Activated naive CD8-positive, alpha-beta T cell treated with anti-CD3 and anti-CD28 coated beads, Interleukin-2, amount 50 U/mL, for 24 hours (primary cell): ENCODE measurements at regions not wholly inside any gene's neighbourhood (a gene's known extent, or its start where the extent isn't known, plus 50 kb on each side); places are given as distances from the start of the nearest gene placed in this dataset.

Source experiments
- ATAC-seq: fragments of 150-1000 bp; cut with Tn5 transposase; one replicate; pipeline ENCODE4 v1.10.0; 2021
- DNase-seq: peaks from one replicate; pipeline ENCODE4 v3.0.0; 2021
- H3K27ac Mint-ChIP-seq: one replicate; pipeline ENCODE4 v1.8.0; 2021; ENCODE audit warnings: mild to moderate bottlenecking, mixed read lengths
- H3K27me3 Mint-ChIP-seq: one replicate; pipeline ENCODE4 v1.8.0; 2021; ENCODE audit warnings: mixed read lengths
- H3K36me3 Mint-ChIP-seq: one replicate; pipeline ENCODE4 v1.8.0; 2021; ENCODE audit warnings: low read depth, mixed read lengths
- H3K4me1 Mint-ChIP-seq: one replicate; pipeline ENCODE4 v1.8.0; 2021; ENCODE audit warnings: mixed read lengths
- H3K4me3 Mint-ChIP-seq: one replicate; pipeline ENCODE4 v1.8.0; 2021; ENCODE audit warnings: mild to moderate bottlenecking, moderate library complexity, mixed read lengths
- H3K9me3 Mint-ChIP-seq: one replicate; pipeline ENCODE4 v1.8.0; 2021; ENCODE audit warnings: mixed read lengths

GRCh38 chr7:155992974-155993373 is 180.7 kb upstream of the SHH start:
- no peak overlapping the region for H3K4me3 Mint-ChIP-seq
- no peak for DNase-seq
- peaks cover 8% of the 10 kb centered on the region for H3K27me3 Mint-ChIP-seq
- ATAC-seq = no peak
- peaks cover 6% of the 10 kb centered on the region for H3K9me3 Mint-ChIP-seq
- H3K36me3 Mint-ChIP-seq = no peaks in the 10 kb centered on the region
- H3K4me1 Mint-ChIP-seq = peaks cover 43% of the 10 kb centered on the region
- H3K27ac Mint-ChIP-seq = no peak overlapping the region

- Mint-ChIP-seq H3K36me3 (no peaks in the 10 kb centered on the region), H3K4me1 (peaks cover 38% of the 10 kb centered on the region)
- ATAC-seq = peak; percentile 15
Measured at GRCh38 chr7:155992538-155992937, 180.3 kb upstream of the SHH start.

GRCh38 chr7:155992107-155992506 is 179.8 kb upstream of the SHH start:
- peaks cover 8% of the 10 kb centered on the region for H3K27me3 Mint-ChIP-seq
- peaks cover 34% of the 10 kb centered on the region for H3K4me1 Mint-ChIP-seq
- no peak overlapping the region for H3K27ac Mint-ChIP-seq
- no peak for DNase-seq
- H3K4me3 Mint-ChIP-seq = no peak overlapping the region
- no peaks in the 10 kb centered on the region for H3K36me3 Mint-ChIP-seq
- no peak for ATAC-seq
- H3K9me3 Mint-ChIP-seq = peaks cover 6% of the 10 kb centered on the region

More at GRCh38 chr7:155992538-155992937, 180.3 kb upstream of the SHH start:
- Mint-ChIP-seq H3K27ac (no peak overlapping the region), H3K27me3 (peaks cover 8% of the 10 kb centered on the region), H3K4me3 (no peak overlapping the region), H3K9me3 (peaks cover 6% of the 10 kb centered on the region)
- DNase-seq = no peak

GRCh38 chr7:155991470-155991869 is 179.2 kb upstream of the SHH start:
- no peak for DNase-seq
- no peak for ATAC-seq
- H3K4me3 Mint-ChIP-seq = no peak overlapping the region
- peaks cover 6% of the 10 kb centered on the region for H3K9me3 Mint-ChIP-seq
- H3K27ac Mint-ChIP-seq = no peak overlapping the region
- H3K4me1 Mint-ChIP-seq = peaks cover 28% of the 10 kb centered on the region
- H3K27me3 Mint-ChIP-seq = peaks cover 8% of the 10 kb centered on the region
- H3K36me3 Mint-ChIP-seq = no peaks in the 10 kb centered on the region

- Mint-ChIP-seq H3K4me3 (no peak overlapping the region), H3K4me1 (peaks cover 6% of the 10 kb centered on the region), H3K9me3 (peaks cover 6% of the 10 kb centered on the region), H3K27me3 (peaks cover 6% of the 10 kb centered on the region), H3K36me3 (no peaks in the 10 kb centered on the region), H3K27ac (no peak overlapping the region)
- ATAC-seq (no peak), DNase-seq (no peak)
Measured at GRCh38 chr7:155988416-155988815, 176.2 kb upstream of the SHH start.

- ATAC-seq = no peak
- Mint-ChIP-seq H3K27me3 (peaks cover 6% of the 10 kb centered on the region), H3K9me3 (peaks cover 6% of the 10 kb centered on the region)
Measured at GRCh38 chr7:155987681-155988235, 175.5 kb upstream of the SHH start.

GRCh38 chr7:155986497-155987160 is 174.4 kb upstream of the SHH start:
- DNase-seq (no peak), ATAC-seq (no peak)
- Mint-ChIP-seq H3K9me3 (peaks cover 6% of the 10 kb centered on the region), H3K27me3 (peaks cover 6% of the 10 kb centered on the region), H3K27ac (no peak overlapping the region), H3K4me1 (peaks cover 3% of the 10 kb centered on the region), H3K36me3 (no peaks in the 10 kb centered on the region), H3K4me3 (no peak overlapping the region)

More at GRCh38 chr7:155987681-155988235, 175.5 kb upstream of the SHH start:
- no peaks in the 10 kb centered on the region for H3K36me3 Mint-ChIP-seq
- H3K4me3 Mint-ChIP-seq = no peak overlapping the region
- H3K27ac Mint-ChIP-seq = no peak overlapping the region
- no peak for DNase-seq
- peaks cover 6% of the 10 kb centered on the region for H3K4me1 Mint-ChIP-seq

GRCh38 chr7:155985518-155986250 is 173.4 kb upstream of the SHH start:
- H3K27me3 Mint-ChIP-seq = peaks cover 6% of the 10 kb centered on the region
- DNase-seq = no peak
- peaks cover 3% of the 10 kb centered on the region for H3K4me1 Mint-ChIP-seq
- no peaks in the 10 kb centered on the region for H3K36me3 Mint-ChIP-seq
- no peak overlapping the region for H3K27ac Mint-ChIP-seq
- H3K4me3 Mint-ChIP-seq = no peak overlapping the region
- ATAC-seq = no peak
- H3K9me3 Mint-ChIP-seq = peaks cover 6% of the 10 kb centered on the region

GRCh38 chr7:155984609-155985405 is 172.5 kb upstream of the SHH start:
- DNase-seq (no peak), ATAC-seq (no peak)
- no peak overlapping the region for H3K27ac Mint-ChIP-seq
- peaks cover 6% of the 10 kb centered on the region for H3K9me3 Mint-ChIP-seq
- no peak overlapping the region for H3K4me3 Mint-ChIP-seq
- peaks cover 6% of the 10 kb centered on the region for H3K27me3 Mint-ChIP-seq
- no peaks in the 10 kb centered on the region for H3K36me3 Mint-ChIP-seq
- H3K4me1 Mint-ChIP-seq = peaks cover 3% of the 10 kb centered on the region

GRCh38 chr7:155984028-155984580 is 171.8 kb upstream of the SHH start:
- DNase-seq (no peak), ATAC-seq (no peak)
- Mint-ChIP-seq H3K4me1 (peaks cover 3% of the 10 kb centered on the region), H3K36me3 (no peaks in the 10 kb centered on the region), H3K9me3 (no peaks in the 10 kb centered on the region), H3K27ac (no peak overlapping the region), H3K27me3 (peaks cover 7% of the 10 kb centered on the region), H3K4me3 (no peak overlapping the region)

- Mint-ChIP-seq H3K27ac (no peak overlapping the region), H3K9me3 (no peaks in the 10 kb centered on the region), H3K27me3 (peaks cover 8% of the 10 kb centered on the region), H3K4me3 (no peak overlapping the region), H3K4me1 (no peaks in the 10 kb centered on the region), H3K36me3 (no peaks in the 10 kb centered on the region)
- ATAC-seq (no peak), DNase-seq (no peak)
Measured at GRCh38 chr7:155983176-155983815, 171.0 kb upstream of the SHH start.

GRCh38 chr7:155981703-155982102 is 169.4 kb upstream of the SHH start:
- Mint-ChIP-seq H3K4me1 (no peaks in the 10 kb centered on the region), H3K4me3 (no peak overlapping the region), H3K9me3 (no peaks in the 10 kb centered on the region), H3K36me3 (no peaks in the 10 kb centered on the region), H3K27me3 (peaks cover 8% of the 10 kb centered on the region), H3K27ac (no peak overlapping the region)
- ATAC-seq = no peak
- DNase-seq = no peak

- H3K9me3 Mint-ChIP-seq = no peaks in the 10 kb centered on the region
- H3K27me3 Mint-ChIP-seq = peaks cover 8% of the 10 kb centered on the region
- H3K27ac Mint-ChIP-seq = no peak overlapping the region
- DNase-seq (no peak), ATAC-seq (no peak)
- no peaks in the 10 kb centered on the region for H3K4me1 Mint-ChIP-seq
- H3K36me3 Mint-ChIP-seq = no peaks in the 10 kb centered on the region
- H3K4me3 Mint-ChIP-seq = no peak overlapping the region
Measured at GRCh38 chr7:155980841-155981240, 168.6 kb upstream of the SHH start.

- DNase-seq (no peak), ATAC-seq (no peak)
- H3K27me3 Mint-ChIP-seq = peaks cover 12% of the 10 kb centered on the region
- H3K9me3 Mint-ChIP-seq = no peaks in the 10 kb centered on the region
- no peak overlapping the region for H3K4me3 Mint-ChIP-seq
- H3K27ac Mint-ChIP-seq = no peak overlapping the region
- H3K36me3 Mint-ChIP-seq = no peaks in the 10 kb centered on the region
- H3K4me1 Mint-ChIP-seq = peaks cover 8% of the 10 kb centered on the region
Measured at GRCh38 chr7:155979994-155980393, 167.7 kb upstream of the SHH start.
